GM23338 (cell line): ENCODE measurements at regions not wholly inside any gene's neighbourhood (a gene's known extent, or its start where the extent isn't known, plus 50 kb on each side); places are given as distances from the start of the nearest gene placed in this dataset.

Experiments used
- ZNF462 ChIP-seq: fragments of 250-450 bp; sonication (Bioruptor Pico); IDR thresholded peaks from 2 replicates; pipeline ENCODE4 v1.5.0; 2020; ENCODE audit warnings: mild to moderate bottlenecking, moderate library complexity

- no peak for TF ChIP-seq ZNF462 (CRISPR knock-in tag)
Observed at GRCh38 chr5:134462047-134462575, 50.4 kb upstream of the CDKN2AIPNL start (continued).
